ENCODE measurements at regions not wholly inside any gene's neighbourhood (a gene's known extent, or its start where the extent isn't known, plus 50 kb on each side); places are given as distances from the start of the nearest gene placed in this dataset.

DNA sequence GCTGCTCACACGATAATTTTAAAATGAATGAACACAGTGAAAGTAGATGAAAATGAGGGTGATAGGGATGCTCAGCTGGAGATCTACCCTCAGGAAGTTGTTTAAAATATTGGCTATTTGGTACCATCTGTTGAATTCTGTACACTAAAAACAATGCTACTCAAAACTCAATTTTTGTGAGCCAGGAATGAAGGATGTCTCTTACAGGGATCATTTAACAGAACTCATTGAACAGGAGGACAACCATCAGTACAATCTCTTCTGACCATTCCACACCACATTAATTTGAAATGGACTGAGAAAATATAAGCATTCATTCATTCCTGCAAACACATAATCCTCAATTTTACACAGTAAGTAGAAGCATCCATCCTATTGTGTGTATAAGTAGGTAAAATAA, 1355.1 kb upstream of the CRIM1 start:
- Histone ChIP-seq H3K36me3 (ENCODE audit: control insufficient read depth, insufficient read depth, low read length) (no peaks in the 10 kb centered on the region), H3K27me3 (replicated peaks; ENCODE audit: control insufficient read depth, insufficient read depth, low read length) (no peaks in the 10 kb centered on the region), H3K4me3 (replicated peaks; ENCODE audit: low read depth, low read length) (no peak overlapping the region)
- DNase-seq (ENCODE audit: extremely low read depth, insufficient read length): no peak
- no peak for TF ChIP-seq CTCF (IDR thresholded peaks at IDR 0.05; ENCODE audit: insufficient read depth, low read length, poor library complexity, severe bottlenecking)

DNA sequence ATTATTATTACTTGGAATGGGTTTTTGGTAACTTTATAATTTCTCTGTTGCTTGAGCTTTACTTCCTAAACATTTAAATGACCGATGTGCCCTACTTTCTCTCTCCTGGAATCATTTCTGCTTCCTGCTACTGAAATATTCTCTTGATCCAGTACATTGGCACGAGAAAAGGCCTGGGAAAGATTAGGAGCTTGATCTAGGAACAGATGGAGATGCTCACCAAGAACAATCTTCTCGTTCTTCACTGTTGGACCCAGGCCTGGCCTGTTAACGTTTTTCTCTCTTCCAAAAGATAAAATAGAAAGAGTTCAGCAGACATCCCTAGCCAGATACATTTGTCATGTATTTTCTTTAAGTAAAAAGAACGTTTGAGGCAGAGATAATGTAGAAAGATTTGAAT, 1356.8 kb upstream of the CRIM1 start:
- TF ChIP-seq CTCF (IDR thresholded peaks at IDR 0.05; ENCODE audit: insufficient read depth, low read length, poor library complexity, severe bottlenecking): no peak
- no peaks in the 10 kb centered on the region for H3K36me3 ChIP-seq (ENCODE audit: control insufficient read depth, insufficient read depth, low read length)
- no peak overlapping the region for H3K4me3 ChIP-seq (replicated peaks; ENCODE audit: low read depth, low read length)
- H3K27me3 ChIP-seq (replicated peaks; ENCODE audit: control insufficient read depth, insufficient read depth, low read length): no peaks in the 10 kb centered on the region
- DNase-seq (ENCODE audit: extremely low read depth, insufficient read length): no peak

- Histone ChIP-seq H3K27me3 (replicated peaks; ENCODE audit: control insufficient read depth, insufficient read depth, low read length) (no peaks in the 10 kb centered on the region), H3K4me3 (replicated peaks; ENCODE audit: low read depth, low read length) (no peak overlapping the region), H3K36me3 (ENCODE audit: control insufficient read depth, insufficient read depth, low read length) (no peaks in the 10 kb centered on the region)
- TF ChIP-seq CTCF (IDR thresholded peaks at IDR 0.05; ENCODE audit: insufficient read depth, low read length, poor library complexity, severe bottlenecking): no peak
- DNase-seq (ENCODE audit: extremely low read depth, insufficient read length): no peak
Measured at GRCh38 chr2:34997779-34998178, 1357.8 kb upstream of the CRIM1 start.

GRCh38 chr2:34995196-34995595, 1360.4 kb upstream of the CRIM1 start:
- H3K4me3 ChIP-seq (replicated peaks; ENCODE audit: low read depth, low read length): no peak overlapping the region
- no peak for DNase-seq (ENCODE audit: extremely low read depth, insufficient read length)
- TF ChIP-seq CTCF (IDR thresholded peaks at IDR 0.05; ENCODE audit: insufficient read depth, low read length, poor library complexity, severe bottlenecking): no peak
- no peaks in the 10 kb centered on the region for H3K27me3 ChIP-seq (replicated peaks; ENCODE audit: control insufficient read depth, insufficient read depth, low read length)
- H3K36me3 ChIP-seq (ENCODE audit: control insufficient read depth, insufficient read depth, low read length): no peaks in the 10 kb centered on the region

DNA sequence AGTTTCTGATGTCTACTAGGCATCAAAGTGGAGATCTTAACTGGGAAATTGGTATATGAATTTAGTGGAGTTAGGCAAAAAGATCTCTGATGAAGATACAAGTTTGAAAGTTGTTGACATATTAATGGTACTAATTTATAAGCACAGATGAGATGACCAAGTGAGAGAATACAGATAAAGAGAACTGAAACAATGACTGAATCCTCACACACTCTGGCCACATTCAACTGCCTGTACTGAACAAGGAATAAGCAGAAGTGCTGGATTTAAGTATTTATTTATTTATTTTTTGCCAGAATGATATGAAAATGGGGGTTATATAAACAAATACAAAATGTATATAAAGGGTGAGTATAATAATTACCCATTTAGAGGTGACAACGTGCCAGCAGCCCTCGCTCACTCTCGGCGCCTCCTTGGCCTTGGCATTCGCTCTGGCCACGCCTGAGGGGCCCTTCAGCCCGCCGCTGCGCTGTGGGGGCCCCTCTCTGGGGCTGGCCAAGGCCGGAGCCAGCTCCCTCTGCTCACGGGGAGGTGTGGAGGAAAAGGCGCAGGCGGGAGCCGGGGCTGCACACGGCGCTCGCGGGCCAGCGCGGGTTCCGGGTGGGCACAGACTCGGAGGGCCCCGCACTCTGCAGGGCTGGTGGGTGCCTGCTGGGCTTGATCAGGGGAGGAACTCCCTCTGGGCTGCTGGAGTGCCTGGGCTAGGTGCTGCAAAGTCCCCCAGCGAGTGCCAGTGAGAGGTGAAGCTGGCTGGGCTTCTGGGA, 1363.9 kb upstream of the CRIM1 start:
- H3K27me3 ChIP-seq (replicated peaks; ENCODE audit: control insufficient read depth, insufficient read depth, low read length): no peaks in the 10 kb centered on the region
- no peak overlapping the region for H3K4me3 ChIP-seq (replicated peaks; ENCODE audit: low read depth, low read length)
- TF ChIP-seq CTCF (IDR thresholded peaks at IDR 0.05; ENCODE audit: insufficient read depth, low read length, poor library complexity, severe bottlenecking): no peak
- H3K36me3 ChIP-seq (ENCODE audit: control insufficient read depth, insufficient read depth, low read length): no peaks in the 10 kb centered on the region
- no peak for DNase-seq (ENCODE audit: extremely low read depth, insufficient read length)

GRCh38 chr2:34985474-34985873, 1370.1 kb upstream of the CRIM1 start:
- Histone ChIP-seq H3K27me3 (replicated peaks; ENCODE audit: control insufficient read depth, insufficient read depth, low read length) (no peaks in the 10 kb centered on the region), H3K4me3 (replicated peaks; ENCODE audit: low read depth, low read length) (no peak overlapping the region), H3K36me3 (ENCODE audit: control insufficient read depth, insufficient read depth, low read length) (no peaks in the 10 kb centered on the region)
- no peak for DNase-seq (ENCODE audit: extremely low read depth, insufficient read length)
- no peak for TF ChIP-seq CTCF (IDR thresholded peaks at IDR 0.05; ENCODE audit: insufficient read depth, low read length, poor library complexity, severe bottlenecking)

Measured in GM06990 (cell line).